KMS-11 (cell line): ENCODE measurements at regions not wholly inside any gene's neighbourhood (a gene's known extent, or its start where the extent isn't known, plus 50 kb on each side); places are given as distances from the start of the nearest gene placed in this dataset.
"Not testable (repeated sequence)": the region's sequence is repeated elsewhere in the genome, so short reads cannot be mapped to it uniquely, and the experiment has no call there.

Source experiments
- H2AFZ ChIP-seq: fragments of 200-600 bp; sonication (generic); 2 replicates; pipeline ENCODE4 v1.6.1; 2016; ENCODE audit warnings: antibody characterized with exemption, mixed run types, low read depth
- H3K27ac ChIP-seq: fragments of 200-600 bp; sonication (generic); 2 replicates; pipeline ENCODE4 v1.6.1; 2016; ENCODE audit warnings: mild to moderate bottlenecking, mixed run types
- H3K27me3 ChIP-seq: fragments of 200-600 bp; sonication (generic); 2 replicates; pipeline ENCODE4 v1.6.1; 2017; ENCODE audit warnings: mild to moderate bottlenecking, low read depth, mixed run types, moderate library complexity; ENCODE audit not compliant: insufficient read depth
- H3K36me3 ChIP-seq: fragments of 200-600 bp; sonication (generic); 2 replicates; pipeline ENCODE4 v1.6.1; 2017; ENCODE audit warnings: mild to moderate bottlenecking, mixed run types; ENCODE audit not compliant: insufficient read depth
- H3K4me1 ChIP-seq: fragments of 200-600 bp; sonication (generic); 2 replicates; pipeline ENCODE4 v1.6.1; 2016; ENCODE audit warnings: mild to moderate bottlenecking, low read depth, mixed run types; ENCODE audit not compliant: poor library complexity, severe bottlenecking
- H3K4me2 ChIP-seq: fragments of 200-600 bp; sonication (generic); 2 replicates; pipeline ENCODE4 v1.7.0; 2016; ENCODE audit warnings: mild to moderate bottlenecking, mixed run types
- H3K4me3 ChIP-seq: fragments of 200-600 bp; sonication (generic); IDR thresholded peaks from 2 replicates; pipeline ENCODE4 v1.6.1; 2017; ENCODE audit warnings: low read depth, low read length, mixed read lengths; ENCODE audit not compliant: insufficient read depth
- H3K79me2 ChIP-seq: fragments of 200-600 bp; sonication (generic); 2 replicates; pipeline ENCODE4 v1.6.1; 2016; ENCODE audit warnings: low read depth, mixed run types; ENCODE audit not compliant: insufficient read depth
- H3K9ac ChIP-seq: fragments of 200-600 bp; sonication (generic); 2 replicates; pipeline ENCODE4 v1.6.1; 2016; ENCODE audit warnings: mild to moderate bottlenecking, mixed run types
- H4K20me1 ChIP-seq: fragments of 200-600 bp; sonication (generic); 2 replicates; pipeline ENCODE4 v1.6.1; 2016; ENCODE audit warnings: mild to moderate bottlenecking, mixed run types; ENCODE audit not compliant: insufficient read depth
- CTCF ChIP-seq: fragments of 200-600 bp; sonication (generic); conservative IDR thresholded peaks from 2 replicates; pipeline ENCODE4 v1.6.1; 2017; ENCODE audit warnings: low read depth, mild to moderate bottlenecking, antibody characterized with exemption, low read length, moderate library complexity, mixed read lengths

GRCh38 chr17:27365329-27365945, 71.5 kb downstream of the WSB1 start:
- not testable (repeated sequence) for H3K79me2 ChIP-seq, H3K4me3 ChIP-seq, H3K36me3 ChIP-seq, H2AFZ ChIP-seq, H3K27me3 ChIP-seq, H4K20me1 ChIP-seq, H3K27ac ChIP-seq, H3K4me2 ChIP-seq, H3K9ac ChIP-seq
- peaks cover 15% of the 10 kb centered on the region for H3K4me1 ChIP-seq

- TF ChIP-seq CTCF = no peak
- no peak overlapping the region for H3K4me3 ChIP-seq
- no peak overlapping the region for H3K9ac ChIP-seq
- H3K36me3 ChIP-seq = no peaks in the 10 kb centered on the region
- H3K4me2 ChIP-seq = no peak overlapping the region
- no peak overlapping the region for H2AFZ ChIP-seq
- no peaks in the 10 kb centered on the region for H3K27me3 ChIP-seq
- H4K20me1 ChIP-seq = no peaks in the 10 kb centered on the region
- peaks cover 5% of the 10 kb centered on the region for H3K4me1 ChIP-seq
- no peaks in the 10 kb centered on the region for H3K79me2 ChIP-seq
- H3K27ac ChIP-seq = no peak overlapping the region
These were observed 72.5 kb downstream of the WSB1 start for GRCh38 chr17:27366437-27366836.

GRCh38 chr17:27367121-27367981, 73.4 kb downstream of the WSB1 start:
- Histone ChIP-seq H2AFZ (no peak overlapping the region), H3K9ac (no peak overlapping the region), H4K20me1 (no peaks in the 10 kb centered on the region)

GRCh38 chr17:27368151-27368795, 74.4 kb downstream of the WSB1 start:
- no peaks in the 10 kb centered on the region for H3K4me1 ChIP-seq
- H3K9ac ChIP-seq = no peak overlapping the region
- no peaks in the 10 kb centered on the region for H3K36me3 ChIP-seq
- no peaks in the 10 kb centered on the region for H4K20me1 ChIP-seq
- no peak overlapping the region for H3K27ac ChIP-seq
- H3K27me3 ChIP-seq = no peaks in the 10 kb centered on the region
- no peak overlapping the region for H3K4me2 ChIP-seq
- H3K79me2 ChIP-seq = no peaks in the 10 kb centered on the region
- H3K4me3 ChIP-seq = no peak overlapping the region
- TF ChIP-seq CTCF = no peak
- no peak overlapping the region for H2AFZ ChIP-seq

More at GRCh38 chr17:27367121-27367981, 73.4 kb downstream of the WSB1 start:
- TF ChIP-seq CTCF = no peak
- Histone ChIP-seq H3K79me2 (no peaks in the 10 kb centered on the region), H3K27me3 (no peaks in the 10 kb centered on the region), H3K27ac (no peak overlapping the region), H3K4me2 (no peak overlapping the region), H3K4me1 (no peaks in the 10 kb centered on the region), H3K4me3 (no peak overlapping the region), H3K36me3 (no peaks in the 10 kb centered on the region)

GRCh38 chr17:27368980-27369379, 75.1 kb downstream of the WSB1 start:
- Histone ChIP-seq H3K9ac (no peak overlapping the region), H3K27me3 (no peaks in the 10 kb centered on the region), H3K4me1 (no peaks in the 10 kb centered on the region), H3K79me2 (no peaks in the 10 kb centered on the region), H3K36me3 (no peaks in the 10 kb centered on the region), H4K20me1 (no peaks in the 10 kb centered on the region), H2AFZ (no peak overlapping the region), H3K27ac (no peak overlapping the region), H3K4me3 (no peak overlapping the region), H3K4me2 (no peak overlapping the region)
- TF ChIP-seq CTCF = no peak
